OCI-LY7 (cell line): ENCODE measurements at regions not wholly inside any gene's neighbourhood (a gene's known extent, or its start where the extent isn't known, plus 50 kb on each side); places are given as distances from the start of the nearest gene placed in this dataset.

ENCODE experiments used
- BruUV-seq: library from RNA; stranded (reverse); fragments of 400-500 nt; replicated peaks from 2 replicates; lab custom pipeline; 2021; lab: Mats Ljungman, UMichigan
- CTCF ChIA-PET: fragments of 300-600 bp; sonication (Branson Sonifier 250); formaldehyde crosslinking; loops from one replicate; lab custom pipeline; 2022; ENCODE audit warnings: antibody characterized with exemption; ENCODE audit not compliant: unreplicated experiment; lab: Charles Lee
- POLR2A ChIA-PET: fragments of 300-600 bp; sonication (Branson Sonifier 250); formaldehyde crosslinking; loops from one replicate; lab custom pipeline; 2022; ENCODE audit warnings: antibody characterized with exemption; lab: Charles Lee
- DNase-seq: peaks from one replicate; pipeline ENCODE4 v3.0.0-alpha.2; 2015; ENCODE audit warnings: low spot score
- H2AFZ ChIP-seq: fragments of 200-600 bp; sonication (generic), shearing (Covaris generic); 2 replicates; pipeline ENCODE4 v1.6.1; 2014; ENCODE audit warnings: mild to moderate bottlenecking, antibody characterized with exemption, low read length, moderate library complexity
- H3K27ac ChIP-seq: fragments of 200-600 bp; sonication (generic); 2 replicates; pipeline ENCODE4 v1.5.1; 2014; ENCODE audit warnings: mixed run types, low read depth, mild to moderate bottlenecking, moderate library complexity, low read length, inconsistent platforms; ENCODE audit not compliant: poor library complexity, severe bottlenecking
- H3K36me3 ChIP-seq: fragments of 200-600 bp; sonication (generic); 2 replicates; pipeline ENCODE4 v1.6.1; 2014; ENCODE audit warnings: mild to moderate bottlenecking, antibody characterized with exemption, low read length, moderate library complexity, mixed read lengths; ENCODE audit not compliant: insufficient read depth
- H3K4me1 ChIP-seq: fragments of 200-600 bp; sonication (generic); 2 replicates; pipeline ENCODE4 v1.5.1; 2014; ENCODE audit warnings: mild to moderate bottlenecking, low read length; ENCODE audit not compliant: insufficient read depth, poor library complexity, severe bottlenecking
- H3K4me2 ChIP-seq: fragments of 200-600 bp; sonication (generic); 2 replicates; pipeline ENCODE4 v1.6.1; 2014; ENCODE audit warnings: mild to moderate bottlenecking, low read length
- H3K4me3 ChIP-seq: fragments of 200-600 bp; sonication (generic); 2 replicates; pipeline ENCODE4 v1.5.1; 2014; ENCODE audit warnings: mild to moderate bottlenecking, low read depth, low read length; ENCODE audit not compliant: poor library complexity, severe bottlenecking
- H3K79me2 ChIP-seq: fragments of 200-600 bp; sonication (generic); 2 replicates; pipeline ENCODE4 v1.6.1; 2016; ENCODE audit warnings: low read depth, mild to moderate bottlenecking, low read length, moderate library complexity, mixed read lengths; ENCODE audit not compliant: insufficient read depth
- H3K9me2 ChIP-seq: fragments of 200-600 bp; sonication (generic); 2 replicates; pipeline ENCODE4 v1.6.1; 2016; ENCODE audit warnings: mild to moderate bottlenecking, low read length, mixed read lengths; ENCODE audit not compliant: insufficient read depth
- H3K9me3 ChIP-seq: fragments of 200-600 bp; sonication (generic); 2 replicates; pipeline ENCODE4 v1.6.1; 2014; ENCODE audit warnings: mild to moderate bottlenecking, mixed run types, low read length, mixed read lengths
- H4K20me1 ChIP-seq: fragments of 200-600 bp; sonication (generic); 2 replicates; pipeline ENCODE4 v1.6.1; 2014; ENCODE audit warnings: mild to moderate bottlenecking, antibody characterized with exemption, low read length, moderate library complexity, mixed read lengths; ENCODE audit not compliant: insufficient read depth
- EZH2phosphoT487 ChIP-seq: fragments of 200-600 bp; sonication (generic); IDR thresholded peaks from 2 replicates; pipeline ENCODE4 v1.6.1; 2018; ENCODE audit warnings: low read depth, borderline replicate concordance, mild to moderate bottlenecking, mixed run types, antibody characterized with exemption, low read length, moderate library complexity, mixed read lengths
- intact Hi-C: fragments of 100-400 bp; cut with micrococcal nuclease; formaldehyde crosslinking; loops from one replicate; pipeline ENCODE4 v1.10.0; 2022; ENCODE audit not compliant: unreplicated experiment
- TF ChIP-seq, protein P1 (sequence below): fragments of 200-600 bp; sonication (generic); conservative IDR thresholded peaks from 2 replicates; pipeline ENCODE4 v1.5.1; 2014; ENCODE audit warnings: mild to moderate bottlenecking, antibody characterized with exemption, low read length, moderate library complexity, mixed read lengths

DNA sequence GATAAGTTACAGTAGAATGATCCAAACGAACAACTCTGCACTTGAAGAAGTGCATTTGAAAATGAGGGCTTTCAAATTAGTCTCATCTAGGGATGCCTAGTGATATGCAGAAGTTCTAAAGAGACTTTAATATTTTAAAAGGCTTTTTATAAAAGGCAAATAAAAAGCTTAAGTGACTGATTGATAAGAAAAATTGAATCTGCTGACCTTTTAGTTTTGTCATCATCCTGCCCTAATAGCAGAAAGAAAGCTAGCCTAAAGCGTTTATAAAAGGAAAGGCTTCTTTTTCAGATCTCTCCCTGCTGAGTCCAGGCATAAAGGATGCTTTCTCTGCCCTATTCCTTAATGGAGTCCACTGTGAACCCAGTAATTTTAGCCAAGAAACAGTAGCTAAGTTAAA is 72.7 kb upstream of the ALDH1L1 start:
- intact Hi-C loops: no loop called here
- Histone ChIP-seq H3K79me2 (no peaks in the 10 kb centered on the region), H3K4me1 (peaks cover under 1% of the 10 kb centered on the region), H3K4me2 (no peak overlapping the region), H2AFZ (no peak overlapping the region), H4K20me1 (no peaks in the 10 kb centered on the region), H3K9me3 (no peaks in the 10 kb centered on the region), H3K9me2 (no peaks in the 10 kb centered on the region), H3K27ac (no peak overlapping the region), H3K36me3 (no peaks in the 10 kb centered on the region), H3K4me3 (no peak overlapping the region)
- TF ChIP-seq, protein P1, sequence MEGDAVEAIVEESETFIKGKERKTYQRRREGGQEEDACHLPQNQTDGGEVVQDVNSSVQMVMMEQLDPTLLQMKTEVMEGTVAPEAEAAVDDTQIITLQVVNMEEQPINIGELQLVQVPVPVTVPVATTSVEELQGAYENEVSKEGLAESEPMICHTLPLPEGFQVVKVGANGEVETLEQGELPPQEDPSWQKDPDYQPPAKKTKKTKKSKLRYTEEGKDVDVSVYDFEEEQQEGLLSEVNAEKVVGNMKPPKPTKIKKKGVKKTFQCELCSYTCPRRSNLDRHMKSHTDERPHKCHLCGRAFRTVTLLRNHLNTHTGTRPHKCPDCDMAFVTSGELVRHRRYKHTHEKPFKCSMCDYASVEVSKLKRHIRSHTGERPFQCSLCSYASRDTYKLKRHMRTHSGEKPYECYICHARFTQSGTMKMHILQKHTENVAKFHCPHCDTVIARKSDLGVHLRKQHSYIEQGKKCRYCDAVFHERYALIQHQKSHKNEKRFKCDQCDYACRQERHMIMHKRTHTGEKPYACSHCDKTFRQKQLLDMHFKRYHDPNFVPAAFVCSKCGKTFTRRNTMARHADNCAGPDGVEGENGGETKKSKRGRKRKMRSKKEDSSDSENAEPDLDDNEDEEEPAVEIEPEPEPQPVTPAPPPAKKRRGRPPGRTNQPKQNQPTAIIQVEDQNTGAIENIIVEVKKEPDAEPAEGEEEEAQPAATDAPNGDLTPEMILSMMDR: no peak
- TF ChIP-seq EZH2phosphoT487: no peak
- BruUV-seq: no TSS peak
- POLR2A ChIA-PET: no interaction called here
- CTCF ChIA-PET: no interaction called here
- no peak for DNase-seq

DNA sequence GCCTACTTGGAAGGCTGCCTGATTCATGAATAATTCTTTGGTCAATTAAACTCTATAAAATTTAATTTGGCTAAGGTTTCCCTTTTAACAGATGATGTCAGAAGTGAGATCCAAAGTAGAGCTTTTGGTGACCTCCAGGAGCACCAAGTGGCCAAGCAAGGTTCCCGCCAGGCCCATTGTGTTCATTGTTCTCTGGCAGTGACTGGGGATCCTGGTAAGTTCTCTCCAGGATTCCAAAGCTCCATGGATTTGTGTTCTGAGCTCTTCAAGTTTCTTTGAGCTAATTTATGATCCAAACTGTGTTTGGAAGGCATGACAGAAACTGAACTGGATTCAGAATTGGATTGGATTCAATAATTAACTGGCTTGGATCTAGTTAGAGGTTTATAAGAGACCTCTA is 72.0 kb upstream of the ALDH1L1 start:
- TF ChIP-seq, protein P1: no peak
- no peak for TF ChIP-seq EZH2phosphoT487
- Histone ChIP-seq H3K4me1 (no peaks in the 10 kb centered on the region), H3K79me2 (no peaks in the 10 kb centered on the region), H3K4me2 (no peak overlapping the region), H3K9me2 (no peaks in the 10 kb centered on the region), H3K27ac (no peak overlapping the region), H3K36me3 (no peaks in the 10 kb centered on the region), H3K9me3 (no peaks in the 10 kb centered on the region), H4K20me1 (no peaks in the 10 kb centered on the region), H3K4me3 (no peak overlapping the region), H2AFZ (no peak overlapping the region)
- ChIA-PET POLR2A (no interaction called here), CTCF (no interaction called here)
- BruUV-seq: no TSS peak
- no peak for DNase-seq
- intact Hi-C loops: no loop called here

DNA sequence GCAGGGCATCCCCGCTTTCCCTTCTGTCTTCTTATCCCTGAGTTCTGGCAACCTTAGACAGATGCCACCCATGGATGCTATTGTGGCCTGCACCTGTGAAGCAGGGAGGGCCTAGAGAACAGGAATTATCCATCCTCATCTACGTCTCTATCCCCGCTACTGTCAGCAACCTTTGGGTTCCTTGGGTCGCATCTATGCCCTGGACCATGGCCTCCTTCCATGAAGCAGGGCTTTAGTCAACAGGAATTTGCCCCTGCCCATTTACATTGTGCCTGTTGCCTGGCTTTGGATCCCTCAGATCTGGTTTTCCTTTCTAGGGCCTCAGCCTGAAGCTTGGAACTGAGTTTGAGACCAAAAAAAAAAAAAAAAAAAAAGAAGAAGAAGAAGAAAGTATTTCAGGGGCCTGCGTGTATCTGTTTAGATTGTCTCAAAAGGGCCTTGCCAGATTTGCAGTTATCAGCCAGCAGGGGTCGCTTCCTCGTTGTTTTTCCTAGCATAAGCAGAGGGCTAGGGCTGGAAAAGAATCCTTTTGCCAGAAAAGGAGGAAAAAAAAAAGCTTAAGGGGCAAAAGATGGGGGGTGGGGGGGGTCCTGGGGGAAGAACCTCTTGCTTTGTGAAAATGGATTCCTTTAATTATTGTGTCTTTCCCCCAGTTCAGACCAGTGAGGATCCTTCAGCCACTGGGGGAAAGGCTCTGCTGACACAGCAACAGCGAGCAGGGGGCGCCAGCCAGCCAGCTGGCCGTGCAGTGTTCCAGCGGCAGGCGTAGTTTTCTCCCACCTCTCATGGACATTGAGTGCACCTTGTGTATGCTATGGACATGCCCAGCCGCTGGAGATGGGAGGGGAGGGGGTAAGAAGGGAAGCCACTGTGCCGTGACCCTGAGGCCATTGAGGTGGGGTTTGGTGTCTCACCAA is 65.7 kb upstream of the ALDH1L1 start:
- no peaks in the 10 kb centered on the region for H4K20me1 ChIP-seq
- H2AFZ ChIP-seq: no peak overlapping the region; the same call in 1 of the 2 replicates
- no peak overlapping the region for H3K4me3 ChIP-seq
- H3K4me1 ChIP-seq: no peaks in the 10 kb centered on the region
- no peak overlapping the region for H3K27ac ChIP-seq
- BruUV-seq: no TSS peak
- intact Hi-C loops: loop anchor here (1.0 kb wide), 3 partner anchors 112 to 229 kb away; partner anchors contain the start of gene ZXDC
- no peaks in the 10 kb centered on the region for H3K79me2 ChIP-seq
- no peaks in the 10 kb centered on the region for H3K9me2 ChIP-seq
- H3K36me3 ChIP-seq: no peaks in the 10 kb centered on the region
- CTCF ChIA-PET: interaction anchor here (0.5 to 1.1 kb wide), 7 partner anchors 65 to 1560 kb away, joined by 3 to 17 read pairs (median 3); no protein-coding TSS in a partner anchor
- H3K9me3 ChIP-seq: no peaks in the 10 kb centered on the region
- DNase-seq: peak; percentile 66
- H3K4me2 ChIP-seq: no peak overlapping the region
- POLR2A ChIA-PET: interaction anchor here (0.6 to 1.0 kb wide), 3 partner anchors 129 to 1597 kb away, joined by 3 to 5 read pairs (median 4); no protein-coding TSS in a partner anchor
- TF ChIP-seq, protein P1: peak; percentile 87
- no peak for TF ChIP-seq EZH2phosphoT487
